Activated CD4-positive, alpha-beta T cell treated with anti-CD3 and anti-CD28 coated beads for 1 hour (primary cell): ENCODE measurements at regions not wholly inside any gene's neighbourhood (a gene's known extent, or its start where the extent isn't known, plus 50 kb on each side); places are given as distances from the start of the nearest gene placed in this dataset.
"Not testable (repeated sequence)": the region's sequence is repeated elsewhere in the genome, so short reads cannot be mapped to it uniquely, and the experiment has no call there.

ENCODE experiments used
- DNase-seq: peaks from one replicate; pipeline ENCODE4 v3.0.0-alpha.2; 2020

GRCh38 chr11:87753143-87753542 is 422.1 kb downstream of the RAB38 start:
- DNase-seq, result no peak

GRCh38 chr11:87743007-87743406 is 432.2 kb downstream of the RAB38 start:
- no peak for DNase-seq

GRCh38 chr11:87740968-87741367 is 434.3 kb downstream of the RAB38 start:
- no peak for DNase-seq

GRCh38 chr11:87740451-87740850 is 434.8 kb downstream of the RAB38 start:
- DNase-seq, result no peak

GRCh38 chr11:87739766-87740165 is 435.5 kb downstream of the RAB38 start:
- DNase-seq, result no peak

GRCh38 chr11:87739261-87739660 is 436.0 kb downstream of the RAB38 start:
- DNase-seq, result no peak

- DNase-seq, result no peak
Observed at GRCh38 chr11:87736928-87737327, 438.3 kb downstream of the RAB38 start.

GRCh38 chr11:87726506-87726905 is 448.7 kb downstream of the RAB38 start:
- no peak for DNase-seq

- no peak for DNase-seq
Observed at GRCh38 chr11:87724358-87724757, 450.9 kb downstream of the RAB38 start.

- DNase-seq, result no peak
Observed at GRCh38 chr11:87722756-87723565, 452.3 kb downstream of the RAB38 start.

GRCh38 chr11:87719326-87720073 is 455.7 kb downstream of the RAB38 start:
- DNase-seq, result no peak

- DNase-seq, result no peak
Observed at GRCh38 chr11:87712802-87713202, 462.4 kb downstream of the RAB38 start.

GRCh38 chr11:87712391-87712790 is 462.9 kb downstream of the RAB38 start:
- no peak for DNase-seq

- DNase-seq, result not testable (repeated sequence)
Observed at GRCh38 chr11:87703589-87703988, 471.7 kb downstream of the RAB38 start.

- DNase-seq, result no peak
Observed at GRCh38 chr11:87675993-87676392, 499.2 kb downstream of the RAB38 start.

GRCh38 chr11:87666730-87667129 is 508.5 kb downstream of the RAB38 start:
- DNase-seq, result no peak

- no peak for DNase-seq
Observed at GRCh38 chr11:87662287-87662686, 513.0 kb downstream of the RAB38 start.

- DNase-seq, result no peak
Observed at GRCh38 chr11:87660926-87661660, 514.1 kb downstream of the RAB38 start.

GRCh38 chr11:87659807-87660206 is 515.4 kb downstream of the RAB38 start:
- no peak for DNase-seq

- DNase-seq, result no peak
Observed at GRCh38 chr11:87645626-87646025, 529.6 kb downstream of the RAB38 start.

GRCh38 chr11:87639753-87640364 is 535.4 kb downstream of the RAB38 start:
- no peak for DNase-seq

- DNase-seq, result no peak
Observed at GRCh38 chr11:87635001-87635400, 540.2 kb downstream of the RAB38 start.

GRCh38 chr11:87634331-87634730 is 540.9 kb downstream of the RAB38 start:
- DNase-seq, result no peak
